ENCODE measurements at regions not wholly inside any gene's neighbourhood (a gene's known extent, or its start where the extent isn't known, plus 50 kb on each side); places are given as distances from the start of the nearest gene placed in this dataset.

DNA sequence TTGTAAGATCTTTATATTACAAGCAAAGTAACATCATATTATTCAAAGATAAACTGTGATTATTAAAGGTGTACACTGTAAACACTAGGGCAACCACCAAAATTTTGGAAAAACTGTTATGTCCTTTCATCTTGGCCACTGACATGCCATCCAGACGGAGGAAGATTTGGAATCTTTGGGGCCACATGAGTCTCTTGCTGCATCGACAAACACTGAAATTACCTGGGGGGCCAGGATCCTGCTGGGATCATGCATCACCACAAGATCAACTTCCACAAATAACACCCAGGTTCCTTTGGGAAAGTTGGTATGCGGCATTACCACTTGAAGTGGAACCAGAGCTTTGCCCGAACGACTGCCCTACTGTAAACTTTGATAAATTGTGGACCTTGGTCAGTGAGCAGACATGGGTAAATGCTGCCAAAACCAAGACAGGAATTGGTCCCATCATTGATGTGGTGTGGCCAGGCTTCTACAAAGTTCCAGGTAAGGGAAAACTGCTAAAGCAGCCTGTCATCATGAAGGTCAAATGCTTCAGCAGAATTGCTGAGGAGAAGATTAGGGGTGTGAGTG is 110.6 kb upstream of the UXS1 start:
- H2BK15ac ChIP-seq (ENCODE audit: low read length): no peak overlapping the region
- H2AFZ ChIP-seq (ENCODE audit: low read length): no peak overlapping the region
- H3K27me3 ChIP-seq (replicated peaks in 1 of 4; ENCODE audit: control insufficient read depth in 3 of 4, extremely low read depth in 1 of 4, insufficient read depth in 3 of 4, low read length in 3 of 4): no peaks in the 10 kb centered on the region
- H4K91ac ChIP-seq (replicated peaks; ENCODE audit: insufficient read length, low read length): no peak overlapping the region
- no peak overlapping the region for H3K23ac ChIP-seq (ENCODE audit: insufficient read length)
- no peaks in the 10 kb centered on the region for H3K79me1 ChIP-seq (ENCODE audit: low read depth, low read length)
- H3K4me2 ChIP-seq (ENCODE audit: insufficient read depth in 1 of 2, low read depth in 2 of 2, low read length in 2 of 2): no peak overlapping the region
- H4K5ac ChIP-seq (ENCODE audit: insufficient read length, low read depth, low read length): no peak overlapping the region
- no peak overlapping the region for H2BK12ac ChIP-seq (ENCODE audit: low read depth, low read length)
- no peak overlapping the region for H4K8ac ChIP-seq (ENCODE audit: extremely low read depth, insufficient read depth, low read length)
- ChIA-PET CTCF (ENCODE audit: partially characterized antibody) (no interaction called here), POLR2A (ENCODE audit: partially characterized antibody) (no interaction called here)
- no peaks in the 10 kb centered on the region for H4K20me1 ChIP-seq (replicated peaks in 1 of 2; ENCODE audit: control insufficient read depth in 1 of 2, insufficient read depth in 2 of 2, low read length in 2 of 2)
- no peak overlapping the region for H3K18ac ChIP-seq (ENCODE audit: extremely low read depth, low read length)
- no peak overlapping the region for H3K4me3 ChIP-seq (ENCODE audit: extremely low read depth in 1 of 4, insufficient read depth in 2 of 4, low read depth in 3 of 4, low read length in 4 of 4)
- H2BK20ac ChIP-seq (ENCODE audit: low read length): no peak overlapping the region
- H3K4ac ChIP-seq (replicated peaks; ENCODE audit: insufficient read length, low read depth, low read length): no peak overlapping the region
- no peaks in the 10 kb centered on the region for H3K79me2 ChIP-seq (ENCODE audit: control insufficient read depth in 1 of 2, insufficient read depth in 2 of 2, low read length in 2 of 2)
- no peak overlapping the region for H3K27ac ChIP-seq (ENCODE audit: low read depth, low read length)
- WGBS, 2 experiments (ENCODE audit: extremely low coverage in 1 of 2, insufficient coverage in 1 of 2, insufficient read length in 1 of 2, insufficient replicate concordance in 2 of 2, low coverage in 1 of 2, low lambda C conversion rate in 2 of 2, missing lambda C conversion rate in 1 of 2): 84% methylated on average over 5 of the region's 5 CpGs; no CpG with 5 or more reads in 1 of the 2 experiments
- H3K14ac ChIP-seq (ENCODE audit: insufficient read length): no peak overlapping the region
- DNase-seq (ENCODE audit: low read depth in 1 of 2, low spot score in 2 of 2) (no peak), FAIRE-seq (no peak)
- H3K23me2 ChIP-seq (ENCODE audit: low read depth, low read length): no peaks in the 10 kb centered on the region
- H2AK5ac ChIP-seq (ENCODE audit: low read depth, low read length): no peak overlapping the region
- no peak overlapping the region for H3K56ac ChIP-seq (replicated peaks; ENCODE audit: insufficient read length, low read depth, low read length)
- no peaks in the 10 kb centered on the region for H3K4me1 ChIP-seq (replicated peaks in 1 of 4; ENCODE audit: control insufficient read depth in 3 of 4, insufficient read depth in 4 of 4, low read length in 3 of 4)
- no peak overlapping the region for H2BK5ac ChIP-seq (ENCODE audit: low read depth, low read length)
- H3K9me3 ChIP-seq (ENCODE audit: insufficient read depth in 2 of 2, low read depth in 1 of 2, low read length in 1 of 2): no peaks in the 10 kb centered on the region
- H3K9ac ChIP-seq (replicated peaks in 1 of 4; ENCODE audit: extremely low read depth in 1 of 4, low read depth in 3 of 4, low read length in 3 of 4): no peak overlapping the region
- H2BK120ac ChIP-seq (replicated peaks; ENCODE audit: low read depth, low read length): no peak overlapping the region
- no peak for TF ChIP-seq KDM5A (IDR thresholded peaks at IDR 0.05; ENCODE audit: low read length)
- TF ChIP-seq YY1 (IDR thresholded peaks at IDR 0.05; ENCODE audit: low read depth, low read length): no peak
- no peak for TF ChIP-seq HDAC2 (IDR thresholded peaks at IDR 0.05; ENCODE audit: borderline replicate concordance in 1 of 2, low read depth in 2 of 2, low read length in 2 of 2)
- H3K36me3 ChIP-seq (ENCODE audit: control insufficient read depth in 2 of 4, insufficient read depth in 4 of 4, low read length in 3 of 4): no peaks in the 10 kb centered on the region
